HG03575 (cell line): ENCODE measurements at regions not wholly inside any gene's neighbourhood (a gene's known extent, or its start where the extent isn't known, plus 50 kb on each side); places are given as distances from the start of the nearest gene placed in this dataset.
"Not testable (repeated sequence)": the region's sequence is repeated elsewhere in the genome, so short reads cannot be mapped to it uniquely, and the experiment has no call there.

Experiments used
- ATAC-seq: cut with Tn5 transposase; IDR thresholded peaks from one replicate; pipeline ENCODE4 v1.9.1; 2021; ENCODE audit not compliant: unreplicated experiment, insufficient number of reproducible peaks, low FRiP score; ENCODE audit errors: extremely low read depth

GRCh38 chr3:153818338-153818737 is 302.9 kb upstream of the ARHGEF26 start:
- no peak for ATAC-seq

DNA sequence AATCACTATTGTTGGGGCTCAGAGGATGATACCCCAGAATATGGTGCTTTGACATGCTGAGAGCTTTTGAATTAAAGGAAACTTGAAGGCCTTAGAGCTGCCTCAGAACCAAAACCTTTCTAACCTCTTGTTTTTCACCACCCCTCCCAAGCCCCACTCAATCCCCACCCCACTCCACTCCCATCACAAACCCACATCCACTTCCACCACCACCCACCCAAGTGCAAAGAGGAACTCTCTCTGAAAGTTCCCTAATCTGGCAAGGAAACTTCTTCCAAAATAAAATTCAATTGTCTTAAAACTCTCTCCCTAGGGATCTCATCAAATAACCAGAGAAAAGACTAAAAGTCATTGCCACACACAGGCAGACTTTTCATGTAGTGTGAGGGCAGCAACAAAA is 301.2 kb upstream of the ARHGEF26 start:
- ATAC-seq: no peak

DNA sequence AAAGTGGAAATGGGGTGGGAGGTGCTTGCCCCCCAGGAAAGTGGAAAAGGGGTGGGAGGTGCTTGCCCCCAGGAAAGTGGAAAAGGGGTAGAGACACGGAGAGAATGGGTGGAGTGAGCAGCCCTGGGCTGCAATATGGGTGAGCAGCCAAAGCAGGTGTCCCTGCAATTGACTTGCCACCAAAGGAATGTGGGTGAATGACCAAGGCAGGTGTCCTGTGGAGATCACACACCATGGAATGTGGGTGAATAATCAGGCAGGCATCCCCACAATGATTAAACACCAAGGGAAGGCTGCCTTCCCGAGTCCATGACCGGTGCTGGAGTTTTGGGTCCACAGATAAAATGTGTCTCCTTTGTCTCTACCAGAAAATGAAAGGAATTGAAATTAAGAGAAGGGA is 292.8 kb upstream of the ARHGEF26 start:
- not testable (repeated sequence) for ATAC-seq

GRCh38 chr3:153829606-153830170 is 291.5 kb upstream of the ARHGEF26 start:
- no peak for ATAC-seq

DNA sequence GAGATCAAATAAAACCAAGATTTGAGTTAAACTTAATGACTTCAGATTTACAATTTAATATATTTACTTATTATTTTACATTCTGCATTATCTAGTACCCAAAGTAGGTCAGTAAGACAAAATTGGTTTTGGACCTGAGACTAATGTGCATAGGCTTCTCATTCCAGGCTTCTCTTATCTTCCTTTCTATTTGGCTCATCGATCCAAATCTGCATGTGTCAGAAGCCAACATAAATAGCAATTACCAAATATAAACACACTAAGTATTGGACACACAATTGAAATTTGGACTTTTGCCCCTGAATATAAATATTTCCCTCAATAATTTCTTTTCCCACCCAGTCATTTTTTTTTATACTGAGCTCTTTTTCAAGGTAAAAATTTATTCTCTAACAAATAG is 290.6 kb upstream of the ARHGEF26 start:
- ATAC-seq: no peak

DNA sequence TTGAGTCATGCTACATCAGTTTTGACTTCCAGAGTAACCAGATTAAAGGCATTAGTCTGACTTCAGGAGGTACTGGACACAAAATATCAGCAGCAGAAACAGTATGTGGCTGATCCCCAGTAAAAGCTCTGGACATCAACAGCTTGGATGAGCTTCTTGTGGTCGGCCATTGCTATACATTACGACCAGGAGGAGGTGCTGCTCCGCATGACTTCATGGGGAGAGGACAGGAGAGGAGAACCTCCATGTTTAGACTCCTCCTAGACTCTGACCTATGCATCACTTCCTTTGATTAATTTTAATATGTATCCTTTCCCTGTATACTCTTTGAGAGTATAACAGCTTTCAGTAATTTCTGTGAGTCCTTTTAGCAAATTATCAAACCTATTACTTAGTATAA is 285.6 kb upstream of the ARHGEF26 start:
- ATAC-seq: no peak

- ATAC-seq: no peak
Observed at GRCh38 chr3:153840487-153840886, 280.7 kb upstream of the ARHGEF26 start.

DNA sequence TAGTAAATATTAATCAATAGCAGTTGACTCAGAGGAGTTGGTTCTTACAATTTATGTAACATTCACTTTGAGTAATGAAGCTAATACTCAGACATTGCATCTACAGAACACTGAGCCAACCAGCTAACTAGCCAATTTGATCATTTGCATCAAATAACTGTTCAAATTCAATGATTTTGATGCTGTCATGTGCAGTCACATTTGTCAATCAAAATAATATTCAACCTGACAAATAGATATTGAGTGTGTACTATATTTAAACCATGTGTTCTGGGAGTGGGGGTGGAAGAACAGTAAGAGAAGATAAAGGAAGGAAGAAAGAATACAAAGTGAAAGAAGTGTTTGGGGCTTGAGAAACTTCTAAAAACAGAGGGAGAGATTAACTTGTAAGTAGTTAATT is 277.2 kb upstream of the ARHGEF26 start:
- no peak for ATAC-seq

DNA sequence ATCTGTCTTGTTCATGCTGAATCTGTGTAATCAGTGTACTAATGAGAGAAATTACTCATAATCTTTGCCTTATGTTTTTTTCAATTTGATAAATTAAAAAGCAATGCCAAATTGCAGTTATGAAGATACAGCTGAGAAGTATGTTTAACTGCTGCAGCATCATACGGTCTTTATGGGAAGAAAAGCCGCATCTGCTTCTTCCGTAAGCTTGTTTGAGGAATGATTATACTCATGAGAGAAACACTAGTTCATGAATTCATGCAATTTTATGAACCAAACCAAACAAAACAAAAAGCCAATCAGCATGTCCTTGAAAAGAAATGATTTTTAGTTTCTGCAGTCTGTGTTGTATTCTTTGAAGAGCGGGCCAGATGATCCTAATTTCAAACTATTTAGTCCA is 275.9 kb upstream of the ARHGEF26 start:
- no peak for ATAC-seq

DNA sequence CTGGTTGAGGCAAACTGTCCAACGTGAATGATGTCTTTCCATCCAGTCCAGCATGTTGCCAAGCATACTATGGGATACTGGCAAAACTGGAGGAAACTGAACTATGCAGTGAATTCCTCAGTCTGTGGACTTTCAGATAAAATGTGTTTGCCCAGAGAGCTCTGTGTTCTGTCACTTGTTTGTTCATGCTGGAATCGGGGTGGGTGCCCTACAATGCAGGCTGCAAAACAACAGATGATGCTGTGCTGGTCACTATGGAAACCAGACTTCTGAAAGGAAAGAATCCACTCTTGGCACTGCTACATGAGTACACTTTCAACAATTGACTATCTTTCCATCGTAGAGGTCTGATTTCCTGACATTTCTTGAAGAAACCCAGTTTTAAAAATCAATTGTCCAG is 272.5 kb upstream of the ARHGEF26 start:
- ATAC-seq: no peak

GRCh38 chr3:153852355-153852754 is 268.8 kb upstream of the ARHGEF26 start:
- ATAC-seq: no peak

GRCh38 chr3:153853163-153853562 is 268.0 kb upstream of the ARHGEF26 start:
- no peak for ATAC-seq

DNA sequence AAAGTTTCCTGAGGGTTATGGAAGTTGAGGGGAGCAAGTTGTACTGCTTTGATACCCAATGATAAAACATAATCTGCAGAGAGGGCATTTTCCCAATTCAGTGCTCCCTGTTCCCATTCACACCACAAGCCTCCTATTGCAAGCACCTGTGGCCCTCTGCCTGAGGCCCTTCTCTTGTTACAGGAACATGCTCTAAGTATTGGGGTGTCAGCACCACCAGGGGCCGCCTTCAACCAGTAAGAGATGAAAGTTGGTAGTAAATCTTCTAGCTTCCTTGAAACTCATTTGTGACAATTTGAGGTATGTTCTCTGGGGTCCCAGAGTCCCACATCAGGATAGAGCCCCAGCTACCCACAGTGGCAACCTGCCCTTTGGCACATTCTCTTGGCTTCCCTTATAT is 265.4 kb upstream of the ARHGEF26 start:
- no peak for ATAC-seq

- ATAC-seq: no peak
Observed at GRCh38 chr3:153856932-153857331, 264.3 kb upstream of the ARHGEF26 start.

DNA sequence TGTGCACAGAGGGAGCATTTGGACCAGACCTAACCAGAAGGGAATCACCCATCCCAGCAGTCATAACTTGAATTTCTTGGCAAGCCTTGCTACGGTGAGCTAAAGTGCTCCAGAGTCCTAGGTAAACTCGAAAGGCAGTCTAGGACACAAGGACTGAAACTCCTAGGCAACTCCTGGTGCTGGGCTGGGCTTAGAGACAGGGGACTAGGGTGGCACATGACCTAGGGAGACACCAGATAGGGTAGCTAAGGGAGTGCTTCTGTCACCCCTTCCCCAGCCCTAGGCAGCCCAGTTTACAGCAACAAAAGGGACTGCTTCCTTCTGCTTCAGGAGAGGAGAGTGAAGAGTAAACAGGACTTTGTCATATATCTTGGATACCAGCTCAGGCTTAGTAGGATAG is 256.4 kb upstream of the ARHGEF26 start:
- ATAC-seq: no peak

GRCh38 chr3:153866901-153867300 is 254.3 kb upstream of the ARHGEF26 start:
- no peak for ATAC-seq

DNA sequence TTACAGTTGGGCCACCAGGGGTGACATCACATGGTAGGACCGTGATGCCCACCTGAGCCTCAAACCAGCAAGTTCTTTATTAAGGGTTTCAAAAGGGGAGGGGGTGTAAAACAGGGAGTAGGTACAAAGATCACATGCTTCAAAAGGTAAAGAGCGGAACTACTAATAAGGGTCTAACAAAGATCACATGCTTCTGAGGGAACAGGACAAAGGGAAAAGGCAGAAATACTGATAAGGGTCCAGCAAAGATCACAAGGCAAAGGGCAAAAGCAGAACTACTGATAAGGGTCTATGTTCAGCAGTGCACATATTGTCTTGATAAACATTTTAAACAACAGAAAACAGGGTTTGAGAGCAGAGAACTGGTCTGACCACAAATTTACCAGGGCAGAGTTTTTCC is 246.8 kb upstream of the ARHGEF26 start:
- not testable (repeated sequence) for ATAC-seq

GRCh38 chr3:153880493-153880892 is 240.7 kb upstream of the ARHGEF26 start:
- no peak for ATAC-seq

- no peak for ATAC-seq
Observed at GRCh38 chr3:153881201-153881600, 240.0 kb upstream of the ARHGEF26 start.

- ATAC-seq: no peak
Observed at GRCh38 chr3:153885359-153885758, 235.8 kb upstream of the ARHGEF26 start.

- ATAC-seq: no peak
Observed at GRCh38 chr3:153889905-153890334, 231.3 kb upstream of the ARHGEF26 start.
